ENCODE measurements at regions not wholly inside any gene's neighbourhood (a gene's known extent, or its start where the extent isn't known, plus 50 kb on each side); places are given as distances from the start of the nearest gene placed in this dataset.

- no peak for FAIRE-seq
Observed at GRCh38 chr6:115717062-115717461, 343.6 kb downstream of the FRK start.

DNA sequence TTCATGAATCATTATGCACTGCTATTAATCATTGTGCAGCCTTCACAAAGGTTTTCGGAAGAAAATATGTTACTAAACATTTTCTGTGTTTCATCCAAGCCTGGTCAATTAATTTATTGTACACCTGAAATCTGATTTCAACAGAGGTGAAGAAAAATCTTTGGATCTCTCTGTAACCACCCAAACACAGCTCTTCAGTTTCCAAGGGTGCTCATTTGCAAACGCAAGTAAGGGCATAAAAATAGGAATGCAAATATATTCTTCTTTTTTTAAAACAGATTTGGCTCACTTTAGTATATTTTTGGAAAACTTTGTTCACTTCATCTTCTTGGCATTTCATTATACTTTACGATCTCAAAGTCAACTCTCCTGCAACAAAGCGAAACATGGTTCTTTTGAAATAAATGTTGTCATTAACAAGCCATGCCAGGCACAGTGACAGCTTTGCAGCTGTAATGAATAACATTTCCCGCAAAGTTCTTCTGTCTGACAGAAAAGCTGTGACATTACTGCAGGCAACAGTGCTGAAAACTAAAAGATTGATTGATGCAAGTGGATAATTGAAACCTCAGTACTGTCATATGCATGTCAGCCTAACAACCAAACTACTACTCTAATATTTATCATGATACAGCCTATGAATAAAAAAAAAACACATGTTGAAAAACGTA is 348.3 kb downstream of the FRK start:
- FAIRE-seq, result no peak

- no peak for FAIRE-seq
Observed at GRCh38 chr6:115708850-115709249, 351.8 kb downstream of the FRK start.

- no peak for FAIRE-seq
Observed at GRCh38 chr6:115706981-115707380, 353.7 kb downstream of the FRK start.

GRCh38 chr6:115706324-115706723 is 354.4 kb downstream of the FRK start:
- FAIRE-seq, result no peak

GRCh38 chr6:115704028-115704427 is 356.7 kb downstream of the FRK start:
- no peak for FAIRE-seq

DNA sequence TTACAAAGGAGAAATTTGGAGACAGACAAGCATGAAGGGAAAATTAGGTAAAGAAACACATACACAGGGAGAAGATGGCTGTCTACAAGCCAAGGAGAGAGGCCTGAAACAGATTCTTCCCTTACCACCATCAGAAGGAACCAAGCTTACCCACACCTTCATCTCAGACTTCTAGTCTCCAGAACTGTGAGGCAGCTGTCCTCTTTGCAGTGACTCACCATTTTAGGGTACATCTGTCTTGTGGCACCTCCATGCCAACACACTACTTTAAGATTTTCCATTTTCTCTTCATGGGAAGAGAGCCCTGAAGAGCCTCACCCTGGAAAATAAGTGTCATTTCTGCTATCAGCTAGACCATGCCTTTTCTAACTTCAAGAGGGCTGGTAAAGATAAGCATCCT is 369.3 kb downstream of the FRK start:
- FAIRE-seq, result no peak

DNA sequence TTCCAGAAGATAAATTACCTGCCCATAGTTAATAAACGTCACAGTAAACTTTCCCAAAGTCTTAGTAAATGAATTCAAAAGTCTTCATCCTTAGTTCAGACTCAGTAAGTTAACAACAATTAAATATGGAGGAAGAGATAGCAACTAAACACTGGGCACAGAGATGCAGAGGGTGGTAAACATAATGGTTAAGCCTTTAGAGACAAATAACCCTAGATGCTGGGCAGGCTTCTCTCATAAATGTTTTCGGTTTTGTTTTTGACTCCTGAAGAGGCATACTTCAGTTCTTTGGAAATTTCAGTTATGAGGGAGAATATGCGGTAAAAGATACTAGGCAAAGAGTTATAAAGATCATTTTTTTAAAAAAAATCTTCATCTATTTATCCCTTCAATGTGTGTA is 369.8 kb downstream of the FRK start:
- FAIRE-seq, result no peak

DNA sequence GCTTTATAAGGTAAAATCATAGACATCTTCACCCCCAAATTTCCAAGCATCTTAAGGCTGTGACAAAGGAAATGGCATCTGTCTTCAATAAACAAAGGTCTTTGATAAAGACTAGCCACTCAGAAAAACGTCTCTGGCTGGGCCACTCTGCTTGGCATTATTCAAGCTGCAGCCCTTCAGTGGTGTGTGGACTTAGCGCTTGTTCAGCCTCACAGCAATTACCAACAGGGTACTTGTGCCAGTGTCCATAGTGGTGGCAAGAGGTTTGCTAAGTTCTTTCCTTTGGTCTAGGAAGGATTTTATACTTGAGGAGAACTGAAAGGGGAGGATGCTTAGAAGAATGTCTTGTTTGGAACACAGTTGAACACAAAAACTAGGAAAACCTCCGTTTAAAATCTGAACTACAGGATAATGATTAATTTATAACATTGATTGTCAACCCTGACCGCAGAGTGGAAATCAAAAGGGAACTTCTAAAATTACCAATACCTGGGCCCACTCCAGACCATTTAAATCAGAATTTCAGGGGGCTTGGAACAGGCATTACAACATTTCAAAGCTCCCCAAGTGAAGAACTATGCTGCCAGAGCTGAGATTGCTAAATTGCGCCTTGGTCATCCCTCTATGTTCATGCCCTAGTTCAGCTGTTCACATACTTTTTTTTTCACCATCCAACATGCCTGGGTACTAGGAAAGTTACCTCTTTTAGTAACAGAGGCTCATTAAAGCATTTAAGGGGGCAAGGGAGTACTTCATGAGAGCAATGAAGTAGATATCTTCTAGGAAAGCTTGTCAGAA is 378.5 kb downstream of the FRK start:
- no peak for FAIRE-seq

- FAIRE-seq, result no peak
Observed at GRCh38 chr6:115680621-115681020, 380.1 kb downstream of the FRK start.

GRCh38 chr6:115677198-115677597 is 383.5 kb downstream of the FRK start:
- no peak for FAIRE-seq

DNA sequence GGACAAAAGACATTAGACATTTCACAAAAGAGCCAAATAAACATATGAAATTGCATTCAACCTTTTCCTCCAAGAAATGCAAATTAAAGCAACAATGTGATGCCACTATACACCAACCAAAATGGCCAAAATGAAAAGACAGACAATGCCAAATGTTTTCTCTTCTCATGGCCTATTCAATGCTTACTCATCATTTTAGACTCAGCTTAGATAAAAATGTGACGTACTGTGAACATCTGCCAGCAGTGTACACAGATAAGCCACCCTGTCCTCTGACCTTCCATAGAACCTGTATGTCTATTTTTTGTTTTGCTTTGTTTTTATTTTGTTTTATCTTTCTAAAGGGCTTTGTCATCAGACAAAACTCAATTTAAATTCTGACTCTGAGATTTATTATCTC is 385.2 kb downstream of the FRK start:
- no peak for FAIRE-seq

DNA sequence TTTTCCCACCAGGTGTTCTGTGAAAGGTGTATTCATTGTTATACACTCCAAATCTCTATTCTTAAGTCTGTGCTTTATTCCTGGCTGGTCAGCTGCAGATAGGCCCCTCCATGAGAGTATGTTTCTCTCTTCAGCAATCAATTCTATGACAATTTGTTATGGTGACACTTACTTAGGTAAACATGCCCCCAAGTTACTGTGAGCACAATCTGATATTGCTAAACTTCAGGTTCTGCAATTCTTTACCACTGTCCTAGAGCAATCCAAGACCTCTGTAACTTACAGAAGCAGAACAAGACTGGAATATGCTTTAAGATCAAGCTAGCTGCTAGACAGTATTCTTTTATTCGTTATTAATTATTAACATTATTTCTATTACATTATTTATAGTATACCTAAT is 391.9 kb downstream of the FRK start:
- no peak for FAIRE-seq

DNA sequence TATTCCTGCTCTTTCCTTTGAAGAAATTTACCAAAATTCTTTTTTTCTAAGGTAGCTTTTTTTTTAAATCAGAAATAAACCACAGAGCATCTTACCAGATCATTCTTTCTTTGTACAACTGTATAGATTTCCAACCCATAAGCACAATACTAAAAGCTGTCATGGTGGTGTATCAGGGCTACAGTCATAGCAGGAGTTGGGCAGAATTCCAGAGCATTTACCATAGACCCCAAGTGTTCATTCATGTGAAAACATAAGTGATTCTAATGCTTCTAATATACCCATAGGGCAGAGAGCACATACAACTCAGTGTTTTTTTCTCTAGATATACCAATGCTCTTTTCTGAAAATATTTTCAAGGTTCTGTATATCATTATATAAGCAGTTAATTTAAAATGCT is 392.5 kb downstream of the FRK start:
- FAIRE-seq, result no peak

- no peak for FAIRE-seq
Observed at GRCh38 chr6:115667478-115668026, 393.1 kb downstream of the FRK start.

DNA sequence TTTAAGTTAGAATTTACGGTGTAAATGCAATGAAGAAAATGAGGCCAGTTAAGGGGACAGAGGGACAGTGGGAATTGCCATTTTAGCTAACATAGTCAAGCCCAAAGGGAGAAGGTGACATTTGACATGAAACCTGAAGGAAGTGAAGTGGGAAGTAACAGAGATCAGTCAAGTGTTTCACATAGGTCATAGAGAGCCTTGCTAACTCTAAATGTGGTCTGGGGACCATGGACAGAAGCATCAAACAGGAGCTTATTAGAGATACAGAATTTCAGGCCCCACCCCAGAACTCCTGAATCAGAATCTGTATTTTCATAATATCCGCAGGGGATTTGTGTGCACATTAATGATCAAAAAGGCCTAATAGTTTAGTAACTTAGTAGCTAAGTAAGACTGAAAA is 393.7 kb downstream of the FRK start:
- FAIRE-seq, result no peak

GRCh38 chr6:115665310-115665709 is 395.4 kb downstream of the FRK start:
- FAIRE-seq, result no peak

GRCh38 chr6:115663681-115664080 is 397.0 kb downstream of the FRK start:
- no peak for FAIRE-seq

- no peak for FAIRE-seq
Observed at GRCh38 chr6:115643762-115644161, 416.9 kb downstream of the FRK start.

DNA sequence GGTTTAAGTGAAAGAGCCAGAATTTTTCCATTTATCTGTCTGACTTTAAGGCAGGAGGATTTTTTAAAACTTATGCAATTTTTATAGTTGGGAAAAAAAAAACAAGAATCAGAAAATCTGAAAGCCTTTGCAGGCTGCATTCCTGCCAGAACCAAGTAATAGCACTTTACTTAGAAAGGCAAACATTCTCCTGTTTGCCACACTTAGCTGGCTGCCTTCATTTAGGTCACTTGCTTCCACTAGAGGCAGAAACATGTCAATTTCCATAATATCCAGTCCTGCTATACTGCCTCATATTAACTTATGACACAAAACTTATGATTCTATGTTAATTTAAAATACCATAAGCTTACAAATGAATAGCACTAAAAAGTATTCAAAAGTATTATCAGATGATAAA is 425.8 kb downstream of the FRK start:
- no peak for FAIRE-seq

DNA sequence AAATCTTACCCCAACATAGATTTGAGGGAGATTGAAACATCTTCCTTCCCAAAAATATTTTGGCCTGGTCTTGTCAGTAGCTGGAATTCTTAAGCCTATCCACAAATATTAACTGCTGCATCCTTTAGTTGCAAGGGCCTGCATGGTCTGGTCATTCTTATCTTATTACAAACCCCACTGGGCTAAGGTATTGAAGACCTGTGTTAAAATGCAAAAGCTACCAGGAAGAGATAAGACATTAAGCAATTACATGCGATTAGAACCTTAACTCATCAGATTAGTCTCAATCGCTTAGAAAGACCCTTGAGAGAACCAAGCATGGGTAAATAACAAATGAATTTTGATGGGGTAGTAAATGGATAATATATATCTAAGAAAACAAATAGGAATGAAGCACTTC is 426.6 kb downstream of the FRK start:
- FAIRE-seq, result no peak

DNA sequence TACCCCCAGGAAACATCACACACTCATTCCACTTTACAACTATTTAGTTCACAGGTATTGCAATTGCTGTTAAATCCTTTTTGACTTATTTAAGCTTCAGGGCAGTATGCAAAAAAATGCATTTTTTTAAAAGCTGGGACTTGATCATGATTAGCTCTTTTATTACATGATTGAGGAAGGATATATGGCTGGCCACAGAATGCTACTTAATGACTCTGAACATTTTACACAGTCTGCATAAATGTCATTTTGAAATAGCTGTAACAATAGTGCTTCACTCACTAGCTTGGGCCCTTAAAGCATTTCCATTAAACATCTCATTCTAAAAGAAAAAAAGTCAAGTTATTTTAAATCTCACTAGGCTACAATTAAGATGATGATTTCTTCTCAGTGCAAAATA is 429.7 kb downstream of the FRK start:
- FAIRE-seq, result no peak

DNA sequence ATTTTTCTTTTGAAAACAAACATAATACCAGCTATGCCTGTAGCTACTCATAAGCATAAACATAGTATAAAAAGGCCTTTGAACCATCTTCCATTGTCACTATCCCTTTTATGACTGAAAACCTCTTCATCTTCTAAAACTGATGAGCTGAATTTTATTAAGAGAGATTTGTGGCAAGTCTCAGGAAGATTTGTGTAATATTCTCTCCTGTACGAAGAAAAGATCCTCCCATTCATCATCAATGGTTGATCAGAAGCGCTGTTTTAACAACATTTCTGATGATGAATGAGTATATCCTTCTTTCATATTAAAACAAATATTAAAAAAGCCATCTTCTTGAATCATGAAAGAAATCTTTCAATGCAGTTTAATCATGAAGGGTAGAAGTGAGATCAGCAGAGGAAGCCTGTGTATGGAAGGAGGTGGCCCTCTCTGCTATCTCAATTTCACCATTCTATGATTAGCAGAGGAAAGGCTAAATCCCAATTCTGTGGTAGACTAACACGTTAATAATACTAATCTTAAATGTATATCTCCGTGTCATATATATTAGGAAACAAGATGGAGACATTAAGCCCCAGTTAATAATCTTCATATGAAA is 430.2 kb downstream of the FRK start:
- FAIRE-seq, result no peak

DNA sequence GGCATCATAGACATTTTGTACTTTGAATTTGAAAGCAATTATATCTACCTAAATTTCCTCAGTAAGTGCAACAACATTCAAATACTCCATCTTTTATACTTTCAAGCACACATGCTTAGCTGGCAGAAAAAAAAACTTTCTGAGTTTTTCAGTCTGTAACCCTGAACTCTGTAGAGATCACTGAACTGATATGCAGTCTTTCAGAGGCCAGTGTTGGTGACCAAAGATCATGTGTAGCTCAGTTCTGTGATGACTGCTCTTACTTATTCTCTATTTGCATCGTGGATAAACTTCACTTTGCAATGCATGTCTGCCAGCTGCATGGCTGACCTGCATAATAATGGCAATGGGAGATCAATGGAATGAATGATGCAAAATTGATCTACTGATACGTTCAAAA is 431.3 kb downstream of the FRK start:
- FAIRE-seq, result no peak

Measured in G401.6 (cell line).